ENCODE measurements at regions not wholly inside any gene's neighbourhood (a gene's known extent, or its start where the extent isn't known, plus 50 kb on each side); places are given as distances from the start of the nearest gene placed in this dataset.

- TF ChIP-seq POLR2A (IDR thresholded peaks at IDR 0.05) (no peak), EP300 (IDR thresholded peaks at IDR 0.05) (no peak), CTCF (IDR thresholded peaks at IDR 0.05) (no peak), POLR2AphosphoS5 (IDR thresholded peaks at IDR 0.05) (no peak)
These were observed 388.0 kb downstream of the GJA1 start for GRCh38 chr6:121823437-121823851.

All from suprapubic skin (tissue), 4 donors.